ENCODE measurements at regions not wholly inside any gene's neighbourhood (a gene's known extent, or its start where the extent isn't known, plus 50 kb on each side); places are given as distances from the start of the nearest gene placed in this dataset.

DNA sequence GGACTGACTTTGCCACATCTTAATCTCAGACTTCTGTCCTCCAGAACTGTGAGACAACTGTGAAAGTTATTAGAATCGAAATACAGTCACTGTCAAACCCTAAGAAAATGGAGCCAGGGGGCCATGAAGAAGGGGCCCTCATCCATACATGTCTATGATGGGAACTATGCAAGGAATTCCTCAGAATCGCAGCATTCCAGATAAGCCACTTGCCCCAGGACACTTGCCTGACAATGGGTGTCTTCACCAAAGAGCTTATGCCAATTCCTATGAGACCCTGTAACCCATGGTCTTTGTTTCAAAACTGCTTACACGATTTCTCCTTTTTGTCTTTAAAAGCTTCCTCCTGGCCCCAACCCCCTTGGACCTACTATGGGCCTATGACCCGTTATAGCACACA is 90.4 kb upstream of the FOXP4 start:
- no peak for TF ChIP-seq EZH2 (IDR thresholded peaks at IDR 0.05; ENCODE audit: low read length, unreplicated experiment)
- TF ChIP-seq, protein P1, sequence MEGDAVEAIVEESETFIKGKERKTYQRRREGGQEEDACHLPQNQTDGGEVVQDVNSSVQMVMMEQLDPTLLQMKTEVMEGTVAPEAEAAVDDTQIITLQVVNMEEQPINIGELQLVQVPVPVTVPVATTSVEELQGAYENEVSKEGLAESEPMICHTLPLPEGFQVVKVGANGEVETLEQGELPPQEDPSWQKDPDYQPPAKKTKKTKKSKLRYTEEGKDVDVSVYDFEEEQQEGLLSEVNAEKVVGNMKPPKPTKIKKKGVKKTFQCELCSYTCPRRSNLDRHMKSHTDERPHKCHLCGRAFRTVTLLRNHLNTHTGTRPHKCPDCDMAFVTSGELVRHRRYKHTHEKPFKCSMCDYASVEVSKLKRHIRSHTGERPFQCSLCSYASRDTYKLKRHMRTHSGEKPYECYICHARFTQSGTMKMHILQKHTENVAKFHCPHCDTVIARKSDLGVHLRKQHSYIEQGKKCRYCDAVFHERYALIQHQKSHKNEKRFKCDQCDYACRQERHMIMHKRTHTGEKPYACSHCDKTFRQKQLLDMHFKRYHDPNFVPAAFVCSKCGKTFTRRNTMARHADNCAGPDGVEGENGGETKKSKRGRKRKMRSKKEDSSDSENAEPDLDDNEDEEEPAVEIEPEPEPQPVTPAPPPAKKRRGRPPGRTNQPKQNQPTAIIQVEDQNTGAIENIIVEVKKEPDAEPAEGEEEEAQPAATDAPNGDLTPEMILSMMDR (conservative IDR thresholded peaks at IDR 0.05; ENCODE audit: low read depth, low read length), result no peak

Measured in PC-3 (cell line).